NCI-H446 treated with DMSO at 0.1 percent for 48 hours (cell line): ENCODE measurements at regions not wholly inside any gene's neighbourhood (a gene's known extent, or its start where the extent isn't known, plus 50 kb on each side); places are given as distances from the start of the nearest gene placed in this dataset.

Source experiments
- DNase-seq: peaks from one replicate; lab custom pipeline; 2025; lab: John Stamatoyannopoulos, UW

GRCh38 chr18:78595924-78596573, 383.6 kb upstream of the SALL3 start:
- no peak for DNase-seq

- no peak for DNase-seq
These were observed 382.7 kb upstream of the SALL3 start for GRCh38 chr18:78596794-78597345.

GRCh38 chr18:78601349-78601748, 378.3 kb upstream of the SALL3 start:
- DNase-seq = no peak

- no peak for DNase-seq
These were observed 377.7 kb upstream of the SALL3 start for GRCh38 chr18:78601923-78602322.

GRCh38 chr18:78602430-78602829, 377.2 kb upstream of the SALL3 start:
- DNase-seq = no peak

- DNase-seq = no peak
These were observed 376.3 kb upstream of the SALL3 start for GRCh38 chr18:78603102-78603983.

- DNase-seq = no peak
These were observed 374.4 kb upstream of the SALL3 start for GRCh38 chr18:78605255-78605654.

- no peak for DNase-seq
These were observed 372.4 kb upstream of the SALL3 start for GRCh38 chr18:78607221-78607620.

GRCh38 chr18:78607784-78608183, 371.8 kb upstream of the SALL3 start:
- no peak for DNase-seq

GRCh38 chr18:78610179-78610578, 369.4 kb upstream of the SALL3 start:
- DNase-seq = no peak

GRCh38 chr18:78611201-78611800, 368.3 kb upstream of the SALL3 start:
- DNase-seq = no peak

GRCh38 chr18:78611869-78612268, 367.7 kb upstream of the SALL3 start:
- no peak for DNase-seq

- DNase-seq = no peak
These were observed 367.3 kb upstream of the SALL3 start for GRCh38 chr18:78612318-78612717.

GRCh38 chr18:78612801-78613200, 366.8 kb upstream of the SALL3 start:
- no peak for DNase-seq

- DNase-seq = no peak
These were observed 360.9 kb upstream of the SALL3 start for GRCh38 chr18:78618726-78619125.

- no peak for DNase-seq
These were observed 359.8 kb upstream of the SALL3 start for GRCh38 chr18:78619854-78620253.

- no peak for DNase-seq
These were observed 359.3 kb upstream of the SALL3 start for GRCh38 chr18:78620326-78620725.

- no peak for DNase-seq
These were observed 358.4 kb upstream of the SALL3 start for GRCh38 chr18:78621141-78621755.

- no peak for DNase-seq
These were observed 357.2 kb upstream of the SALL3 start for GRCh38 chr18:78622251-78622906.

GRCh38 chr18:78622907-78623541, 356.6 kb upstream of the SALL3 start:
- no peak for DNase-seq

- no peak for DNase-seq
These were observed 354.9 kb upstream of the SALL3 start for GRCh38 chr18:78624646-78625279.
